ENCODE measurements at regions not wholly inside any gene's neighbourhood (a gene's known extent, or its start where the extent isn't known, plus 50 kb on each side); places are given as distances from the start of the nearest gene placed in this dataset.
A peak's percentile ranks its signal among the peaks of the same experiment; 100 is the strongest.

GRCh38 chr2:212908031-212908430 is 243.4 kb downstream of the IKZF2 start:
- no peak for DNase-seq
- no peaks in the 10 kb centered on the region for H3K36me3 Mint-ChIP-seq (ENCODE audit: low read depth)
- TF ChIP-seq CTCF (IDR thresholded peaks at IDR 0.05), result no peak
- H3K4me3 Mint-ChIP-seq, result no peak overlapping the region
- no peaks in the 10 kb centered on the region; the same call in none of the 2 replicates for H3K27me3 Mint-ChIP-seq (ENCODE audit: insufficient read depth)
- H3K4me1 Mint-ChIP-seq (ENCODE audit: low read depth), result peaks cover 61% of the 10 kb centered on the region
- no peak overlapping the region for H3K27ac Mint-ChIP-seq
- no peaks in the 10 kb centered on the region for H3K9me3 Mint-ChIP-seq

- no peak for TF ChIP-seq CTCF (IDR thresholded peaks at IDR 0.05)
- peaks cover 47% of the 10 kb centered on the region for H3K4me1 Mint-ChIP-seq (ENCODE audit: low read depth)
- H3K4me3 Mint-ChIP-seq, result no peak overlapping the region
- no peak for DNase-seq
- no peaks in the 10 kb centered on the region for H3K9me3 Mint-ChIP-seq
- H3K27me3 Mint-ChIP-seq (ENCODE audit: insufficient read depth), result no peaks in the 10 kb centered on the region; the same call in none of the 2 replicates
- no peaks in the 10 kb centered on the region for H3K36me3 Mint-ChIP-seq (ENCODE audit: low read depth)
- no peak overlapping the region for H3K27ac Mint-ChIP-seq
Observed at GRCh38 chr2:212906620-212907019, 244.8 kb downstream of the IKZF2 start.

- Mint-ChIP-seq H3K4me1 (ENCODE audit: low read depth) (peaks cover 43% of the 10 kb centered on the region), H3K4me3 (peak overlapping the region; percentile 50; the same call in 1 of the 2 replicates), H3K27me3 (ENCODE audit: insufficient read depth) (no peaks in the 10 kb centered on the region; the same call in none of the 2 replicates), H3K36me3 (ENCODE audit: low read depth) (no peaks in the 10 kb centered on the region), H3K9me3 (no peaks in the 10 kb centered on the region), H3K27ac (peak overlapping the region; percentile 85)
- no peak for TF ChIP-seq CTCF (IDR thresholded peaks at IDR 0.05)
- DNase-seq, result peak; percentile 69
Observed at GRCh38 chr2:212905640-212906201, 245.7 kb downstream of the IKZF2 start.

GRCh38 chr2:212904646-212905045 is 246.8 kb downstream of the IKZF2 start:
- TF ChIP-seq CTCF (IDR thresholded peaks at IDR 0.05), result no peak
- Mint-ChIP-seq H3K36me3 (ENCODE audit: low read depth) (no peaks in the 10 kb centered on the region), H3K4me3 (no peak overlapping the region), H3K9me3 (no peaks in the 10 kb centered on the region), H3K27me3 (ENCODE audit: insufficient read depth) (no peaks in the 10 kb centered on the region; the same call in none of the 2 replicates), H3K4me1 (ENCODE audit: low read depth) (peaks cover 44% of the 10 kb centered on the region), H3K27ac (no peak overlapping the region; the same call in 1 of the 2 replicates)
- DNase-seq, result no peak

- Mint-ChIP-seq H3K9me3 (no peaks in the 10 kb centered on the region), H3K4me3 (no peak overlapping the region), H3K27ac (no peak overlapping the region), H3K36me3 (ENCODE audit: low read depth) (no peaks in the 10 kb centered on the region), H3K4me1 (ENCODE audit: low read depth) (peaks cover 36% of the 10 kb centered on the region), H3K27me3 (ENCODE audit: insufficient read depth) (no peaks in the 10 kb centered on the region; the same call in none of the 2 replicates)
- no peak for DNase-seq
- TF ChIP-seq CTCF (IDR thresholded peaks at IDR 0.05), result no peak
Observed at GRCh38 chr2:212903413-212903812, 248.0 kb downstream of the IKZF2 start.

Data from HFFc6 (cell line).